ENCODE measurements at regions not wholly inside any gene's neighbourhood (a gene's known extent, or its start where the extent isn't known, plus 50 kb on each side); places are given as distances from the start of the nearest gene placed in this dataset.

DNA sequence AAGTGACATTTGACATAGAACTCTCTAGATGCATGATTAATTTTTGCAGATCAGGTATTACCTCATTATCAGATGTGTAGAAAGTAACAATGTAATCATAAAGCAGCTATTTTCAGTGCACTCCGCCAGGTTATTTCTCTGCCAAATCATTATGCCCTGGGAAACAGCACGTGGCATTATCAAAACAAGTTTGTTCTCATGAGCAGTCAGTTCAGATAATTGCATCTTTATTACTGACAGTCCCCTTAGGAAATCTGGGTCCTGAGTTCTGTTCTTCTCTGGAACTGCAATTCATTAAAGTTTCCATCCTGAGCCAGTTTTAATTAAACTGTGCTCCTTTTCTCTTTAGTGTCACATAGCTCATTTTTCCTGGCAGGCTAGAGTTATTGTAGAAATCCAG, 94.7 kb upstream of the KRR1 start:
- TF ChIP-seq, protein P1, sequence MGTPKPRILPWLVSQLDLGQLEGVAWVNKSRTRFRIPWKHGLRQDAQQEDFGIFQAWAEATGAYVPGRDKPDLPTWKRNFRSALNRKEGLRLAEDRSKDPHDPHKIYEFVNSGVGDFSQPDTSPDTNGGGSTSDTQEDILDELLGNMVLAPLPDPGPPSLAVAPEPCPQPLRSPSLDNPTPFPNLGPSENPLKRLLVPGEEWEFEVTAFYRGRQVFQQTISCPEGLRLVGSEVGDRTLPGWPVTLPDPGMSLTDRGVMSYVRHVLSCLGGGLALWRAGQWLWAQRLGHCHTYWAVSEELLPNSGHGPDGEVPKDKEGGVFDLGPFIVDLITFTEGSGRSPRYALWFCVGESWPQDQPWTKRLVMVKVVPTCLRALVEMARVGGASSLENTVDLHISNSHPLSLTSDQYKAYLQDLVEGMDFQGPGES (IDR thresholded peaks at IDR 0.05; ENCODE audit: low read depth, low read length) = no peak
- TF ChIP-seq, protein P2, sequence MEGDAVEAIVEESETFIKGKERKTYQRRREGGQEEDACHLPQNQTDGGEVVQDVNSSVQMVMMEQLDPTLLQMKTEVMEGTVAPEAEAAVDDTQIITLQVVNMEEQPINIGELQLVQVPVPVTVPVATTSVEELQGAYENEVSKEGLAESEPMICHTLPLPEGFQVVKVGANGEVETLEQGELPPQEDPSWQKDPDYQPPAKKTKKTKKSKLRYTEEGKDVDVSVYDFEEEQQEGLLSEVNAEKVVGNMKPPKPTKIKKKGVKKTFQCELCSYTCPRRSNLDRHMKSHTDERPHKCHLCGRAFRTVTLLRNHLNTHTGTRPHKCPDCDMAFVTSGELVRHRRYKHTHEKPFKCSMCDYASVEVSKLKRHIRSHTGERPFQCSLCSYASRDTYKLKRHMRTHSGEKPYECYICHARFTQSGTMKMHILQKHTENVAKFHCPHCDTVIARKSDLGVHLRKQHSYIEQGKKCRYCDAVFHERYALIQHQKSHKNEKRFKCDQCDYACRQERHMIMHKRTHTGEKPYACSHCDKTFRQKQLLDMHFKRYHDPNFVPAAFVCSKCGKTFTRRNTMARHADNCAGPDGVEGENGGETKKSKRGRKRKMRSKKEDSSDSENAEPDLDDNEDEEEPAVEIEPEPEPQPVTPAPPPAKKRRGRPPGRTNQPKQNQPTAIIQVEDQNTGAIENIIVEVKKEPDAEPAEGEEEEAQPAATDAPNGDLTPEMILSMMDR (IDR thresholded peaks at IDR 0.05) = no peak
